GM12878 (cell line): ENCODE measurements at regions not wholly inside any gene's neighbourhood (a gene's known extent, or its start where the extent isn't known, plus 50 kb on each side); places are given as distances from the start of the nearest gene placed in this dataset.

Experiments
- ATAC-seq: fragments of 200-7000 bp; cut with Tn5 transposase; 3 replicates; pipeline ENCODE4 v1.9.1; 2020; ENCODE audit warnings: mild to moderate bottlenecking, moderate library complexity
- BruUV-seq: library from RNA; stranded (reverse); fragments of 400-500 nt; replicated peaks from 2 replicates; lab custom pipeline; 2021; lab: Mats Ljungman, UMichigan
- CTCF ChIA-PET: fragments of 300-600 bp; sonication (Branson Sonifier 250); formaldehyde crosslinking; extraction: SDS; loops from one replicate; lab custom pipeline; 2021; ENCODE audit warnings: inconsistent platforms; lab: Yijun Ruan, JAX
- POLR2A ChIA-PET: fragments of 350-600 bp; formaldehyde crosslinking; extraction: SDS; loops from one replicate; lab custom pipeline; 2021; ENCODE audit warnings: inconsistent platforms; lab: Charles Lee
- RAD21 ChIA-PET: fragments of 300-600 bp; sonication (Branson Sonifier 250); formaldehyde crosslinking; loops from one replicate; lab custom pipeline; 2023; ENCODE audit warnings: antibody characterized with exemption; ENCODE audit not compliant: unreplicated experiment; lab: Charles Lee
- SMC1A ChIA-PET: fragments of 300-600 bp; sonication (Branson Sonifier 250); formaldehyde crosslinking; loops from one replicate; lab custom pipeline; 2023; ENCODE audit not compliant: unreplicated experiment, uncharacterized antibody; lab: Charles Lee
- DNase-seq: peaks from one replicate; pipeline ENCODE4 v3.0.0-alpha.2; 2011; ENCODE audit warnings: low read depth, low spot score
- FAIRE-seq: peaks from 3 replicates; lab custom pipeline; 2011; peaks lifted over from hg19 to GRCh38; lab: Jason Lieb, UNC
- H2AFZ ChIP-seq: 2 replicates; pipeline ENCODE4 v1.6.0; 2011; ENCODE audit warnings: low read depth, low read length, control low read depth; ENCODE audit not compliant: control insufficient read depth
- H3K27ac ChIP-seq: 2 replicates; pipeline ENCODE4 v1.5.1; 2011; ENCODE audit warnings: control low read depth; ENCODE audit not compliant: control insufficient read depth, insufficient read depth
- H3K27me3 ChIP-seq, 2 experiments: replicated peaks in 1 of 2; 2 replicates each; pipeline versions ENCODE4 v1.6.0 to v1.6.1; 2011; ENCODE audit warnings: low read length in 1 of 2; ENCODE audit not compliant: control insufficient read depth in 2 of 2, insufficient read depth in 2 of 2
- H3K36me3 ChIP-seq, 2 experiments: 2 replicates each; pipeline ENCODE4 v1.5.1; 2011; ENCODE audit warnings: low read length in 1 of 2; ENCODE audit not compliant: control insufficient read depth in 2 of 2, insufficient read depth in 2 of 2
- H3K4me1 ChIP-seq: 2 replicates; pipeline ENCODE4 v1.6.1; 2011; ENCODE audit warnings: mild to moderate bottlenecking, low read length, moderate library complexity, mixed read lengths; ENCODE audit not compliant: control insufficient read depth, insufficient read depth
- H3K4me2 ChIP-seq: 2 replicates; pipeline ENCODE4 v1.6.0; 2011; ENCODE audit warnings: control low read depth; ENCODE audit not compliant: control insufficient read depth, insufficient read depth
- H3K4me3 ChIP-seq: fragments of 200-600 bp; sonication (generic); 2 replicates; pipeline ENCODE4 v1.5.1; 2016
- H3K79me2 ChIP-seq: 2 replicates; pipeline ENCODE4 v1.6.0; 2011; ENCODE audit warnings: low read length; ENCODE audit not compliant: control insufficient read depth, insufficient read depth
- H3K9ac ChIP-seq: 2 replicates; pipeline ENCODE4 v1.8.0; 2011; ENCODE audit warnings: low read length, control low read depth, mixed read lengths; ENCODE audit not compliant: control insufficient read depth, insufficient read depth
- H3K9me3 ChIP-seq: replicated peaks from 3 replicates; pipeline ENCODE4 v1.5.1; 2011; ENCODE audit warnings: mild to moderate bottlenecking, low read length; ENCODE audit not compliant: control insufficient read depth, insufficient read depth
- H4K20me1 ChIP-seq: 2 replicates; pipeline ENCODE4 v1.6.0; 2011; ENCODE audit not compliant: control insufficient read depth, insufficient read depth
- ATF7 ChIP-seq: fragments of 450-650 bp; IDR thresholded peaks from 2 replicates; pipeline ENCODE4 v1.6.1; 2016; ENCODE audit warnings: low read depth, mild to moderate bottlenecking
- BMI1 ChIP-seq: fragments of 450-650 bp; IDR thresholded peaks from 2 replicates; pipeline ENCODE4 v1.6.1; 2016; ENCODE audit warnings: mild to moderate bottlenecking, moderate library complexity, borderline replicate concordance
- CREB1 ChIP-seq: IDR thresholded peaks from 2 replicates; pipeline ENCODE4 v1.6.1; 2012; ENCODE audit warnings: low read depth, mild to moderate bottlenecking, inconsistent platforms
- HDAC2 ChIP-seq: fragments of 200-600 bp; sonication (generic); IDR thresholded peaks from 2 replicates; pipeline ENCODE4 v1.6.1; 2017
- IRF4 ChIP-seq: IDR thresholded peaks from 2 replicates; pipeline ENCODE4 v1.6.1; 2011; ENCODE audit warnings: low read depth, low read length
- MTA2 ChIP-seq: fragments of 450-650 bp; IDR thresholded peaks from 2 replicates; pipeline ENCODE4 v1.6.1; 2016; ENCODE audit warnings: low read depth, mild to moderate bottlenecking, moderate library complexity
- POLR2A ChIP-seq: IDR thresholded peaks from 2 replicates; pipeline ENCODE4 v1.6.1; 2011; ENCODE audit warnings: low read depth, mild to moderate bottlenecking, low read length
- POLR2AphosphoS5 ChIP-seq: IDR thresholded peaks from 2 replicates; pipeline ENCODE4 v1.6.1; 2011; ENCODE audit warnings: mild to moderate bottlenecking, low read length, inconsistent platforms
- TAF1 ChIP-seq: IDR thresholded peaks from 2 replicates; pipeline ENCODE4 v1.6.1; 2011; ENCODE audit warnings: mild to moderate bottlenecking, low read depth, low read length, borderline replicate concordance
- YY1 ChIP-seq: IDR thresholded peaks from 2 replicates; pipeline ENCODE4 v1.6.1; 2011; ENCODE audit warnings: low read depth, mild to moderate bottlenecking, low read length
- ZBTB11 ChIP-seq: fragments of 450-650 bp; formaldehyde crosslinking; IDR thresholded peaks from 2 replicates; pipeline ENCODE4 v1.5.0; 2022; ENCODE audit warnings: mild to moderate bottlenecking, missing genetic modification characterization
- ZNF592 ChIP-seq: fragments of 450-650 bp; IDR thresholded peaks from 2 replicates; pipeline ENCODE4 v1.6.1; 2017; ENCODE audit warnings: mild to moderate bottlenecking, moderate library complexity
- WGBS: methylation state at CpG from one replicate; pipeline ENCODE4 v1.1.6; 2016; ENCODE audit warnings: low lambda C conversion rate; ENCODE audit not compliant: insufficient replicate concordance, insufficient coverage; ENCODE audit errors: missing lambda C conversion rate; 5-methylcytosine and 5-hydroxymethylcytosine counted together
- in situ Hi-C: fragments of 300-500 bp; cut with MboI; formaldehyde crosslinking; loops from 9 replicates; pipeline ENCODE4 v1.14.3; 2018; ENCODE audit warnings: mixed read lengths
- intact Hi-C: fragments of 100-400 bp; cut with micrococcal nuclease; formaldehyde crosslinking; loops from one replicate; pipeline ENCODE4 v1.14.2; 2022; ENCODE audit not compliant: unreplicated experiment

- TF ChIP-seq POLR2AphosphoS5 (no peak), HDAC2 (no peak), TAF1 (no peak), MTA2 (no peak)
Observed at GRCh38 chr12:116482179-116482578, 77.0 kb upstream of the MAP1LC3B2 start (continued).

- Histone ChIP-seq H3K9me3 (peaks cover 1% of the 10 kb centered on the region; the same call in 2 of the 3 replicates), H3K4me3 (no peak overlapping the region), H4K20me1 (no peaks in the 10 kb centered on the region), H3K9ac (no peak overlapping the region), H3K4me1 (no peaks in the 10 kb centered on the region), H3K4me2 (no peak overlapping the region), H2AFZ (no peak overlapping the region), H3K79me2 (no peaks in the 10 kb centered on the region), H3K27me3 (peaks cover 0 to 3% of the 10 kb centered on the region in 2 experiments; a peak in 1 of 4 replicates), H3K27ac (no peak overlapping the region), H3K36me3 (no peaks in the 10 kb centered on the region)
- RAD21 ChIA-PET, result no interaction called here
- no peak for FAIRE-seq
- POLR2A ChIA-PET, result no interaction called here
- WGBS, result 55% methylated on average over 6 of the region's 6 CpGs
- TF ChIP-seq ZBTB11 (no peak), ZNF592 (no peak), CREB1 (no peak), POLR2A (no peak), ATF7 (no peak), YY1 (no peak), BMI1 (no peak), IRF4 (no peak)
- no TSS peak for BruUV-seq
- SMC1A ChIA-PET, result no interaction called here
- DNase-seq, result no peak
- CTCF ChIA-PET, result no interaction called here
- intact Hi-C loops, result no loop called here
- in situ Hi-C loops, result no loop called here
- no peak for ATAC-seq
Observed at GRCh38 chr12:116482859-116483258, 76.3 kb upstream of the MAP1LC3B2 start.
